K562 (cell line): ENCODE measurements at regions not wholly inside any gene's neighbourhood (a gene's known extent, or its start where the extent isn't known, plus 50 kb on each side); places are given as distances from the start of the nearest gene placed in this dataset.

Experiments
- ASH1L ChIP-seq: fragments of 450-650 bp; IDR thresholded peaks from 2 replicates; pipeline ENCODE4 v1.6.1; 2018; ENCODE audit warnings: borderline replicate concordance, mild to moderate bottlenecking, low read depth; ENCODE audit not compliant: partially characterized antibody
- ATF1 ChIP-seq, 2 experiments: fragments of 450-650 bp in 1 of 2; IDR thresholded peaks; 2 replicates each; pipeline ENCODE4 v1.6.1; 2016; ENCODE audit warnings: missing compliant biosample characterization in 1 of 2, missing genetic modification characterization in 1 of 2
- ATF7 ChIP-seq: fragments of 450-650 bp; IDR thresholded peaks from 2 replicates; pipeline ENCODE4 v1.7.1; 2014; ENCODE audit warnings: mild to moderate bottlenecking, moderate library complexity
- CBFA2T2 ChIP-seq: fragments of 450-650 bp; conservative IDR thresholded peaks from 2 replicates; pipeline ENCODE4 v1.6.1; 2017; ENCODE audit warnings: mild to moderate bottlenecking
- E2F4 ChIP-seq: sonication (generic); formaldehyde crosslinking; IDR thresholded peaks from 2 replicates; pipeline ENCODE4 v1.8.0; 2022; ENCODE audit warnings: mild to moderate bottlenecking, low read depth, missing genetic modification reagents
- EP400 ChIP-seq: fragments of 450-650 bp; IDR thresholded peaks from 2 replicates; pipeline ENCODE4 v1.6.1; 2017; ENCODE audit warnings: antibody characterized with exemption, mild to moderate bottlenecking, moderate library complexity
- FOXM1 ChIP-seq, 2 experiments: fragments of 450-650 bp in 1 of 2; sonication (generic) in 1 of 2; formaldehyde crosslinking in 1 of 2; IDR thresholded peaks; 2 replicates each; pipeline versions ENCODE4 v1.6.1 to v1.9.0; 2017 to 2022; ENCODE audit warnings: low read depth in 2 of 2, mild to moderate bottlenecking in 2 of 2, missing genetic modification reagents in 1 of 2, moderate library complexity in 1 of 2
- HDAC3 ChIP-seq: fragments of 450-650 bp; IDR thresholded peaks from 2 replicates; pipeline ENCODE4 v1.6.1; 2018; ENCODE audit warnings: borderline replicate concordance, mild to moderate bottlenecking, moderate library complexity; ENCODE audit not compliant: partially characterized antibody
- KDM5B ChIP-seq: fragments of 200-600 bp; sonication (generic); IDR thresholded peaks from 2 replicates; pipeline ENCODE4 v1.6.1; 2012; ENCODE audit warnings: low read depth, mild to moderate bottlenecking, moderate library complexity, low read length, control low read depth, inconsistent platforms; ENCODE audit not compliant: insufficient replicate concordance
- KLF16 ChIP-seq: IDR thresholded peaks from 2 replicates; pipeline ENCODE4 v1.6.1; 2016; ENCODE audit warnings: antibody characterized with exemption
- L3MBTL2 ChIP-seq: fragments of 450-650 bp; IDR thresholded peaks from 2 replicates; pipeline ENCODE4 v1.6.1; 2016; ENCODE audit warnings: mild to moderate bottlenecking, moderate library complexity
- MEF2D ChIP-seq: conservative IDR thresholded peaks from 2 replicates; pipeline ENCODE4 v1.6.1; 2016; ENCODE audit warnings: low read depth, missing genetic modification characterization, missing compliant biosample characterization
- NFIC ChIP-seq: fragments of 450-650 bp; IDR thresholded peaks from 2 replicates; pipeline ENCODE4 v1.6.1; 2017; ENCODE audit warnings: mild to moderate bottlenecking, inconsistent platforms
- PCBP1 ChIP-seq: fragments of 200-400 bp; formaldehyde crosslinking; IDR thresholded peaks from 2 replicates; pipeline ENCODE4 v1.6.1; 2018; ENCODE audit warnings: mild to moderate bottlenecking, low read depth, low read length; ENCODE audit not compliant: poor library complexity, severe bottlenecking
- RBM17 ChIP-seq: fragments of 200-400 bp; formaldehyde crosslinking; IDR thresholded peaks from 2 replicates; pipeline ENCODE4 v1.6.1; 2017; ENCODE audit warnings: low read depth, mild to moderate bottlenecking, low read length, borderline replicate concordance
- RCOR1 ChIP-seq, 2 experiments: IDR thresholded peaks; 2 replicates each; pipeline ENCODE4 v1.6.1; 2012; ENCODE audit warnings: low read depth in 2 of 2, low read length in 2 of 2, borderline replicate concordance in 1 of 2, improper control_type of control experiment in 1 of 2
- RNF2 ChIP-seq: sonication (generic); IDR thresholded peaks from 2 replicates; pipeline ENCODE4 v1.6.1; 2016
- SMAD3 ChIP-seq: fragments of 450-650 bp; formaldehyde crosslinking; conservative IDR thresholded peaks from 2 replicates; pipeline ENCODE4 v1.4.0; 2020; ENCODE audit warnings: mild to moderate bottlenecking
- SMARCA4 ChIP-seq: fragments of 450-650 bp; IDR thresholded peaks from 2 replicates; pipeline ENCODE4 v1.6.1; 2016
- SOX6 ChIP-seq: fragments of 450-650 bp; IDR thresholded peaks from 2 replicates; pipeline ENCODE4 v1.6.1; 2014; ENCODE audit warnings: mild to moderate bottlenecking
- TRIM24 ChIP-seq, 2 experiments: fragments of 450-650 bp; IDR thresholded peaks; 2 replicates each; pipeline ENCODE4 v1.6.1; 2016
- ZBTB11 ChIP-seq, 3 experiments: fragments of 200-800 bp in 1 of 3; fragments of 250-450 bp in 1 of 3; fragments of 450-650 bp in 1 of 3; sonication (Bioruptor Pico) in 1 of 3; sonication (Bioruptor generic) in 1 of 3; formaldehyde crosslinking in 1 of 3; IDR thresholded peaks; 2 replicates each; pipeline versions ENCODE4 v1.6.1 to v1.8.0; 2016 to 2022; ENCODE audit warnings: mild to moderate bottlenecking in 2 of 3, missing genetic modification characterization in 2 of 3, missing compliant biosample characterization in 1 of 3, moderate library complexity in 1 of 3
- ZNF584 ChIP-seq: fragments of 200-800 bp; sonication (Bioruptor generic); IDR thresholded peaks from 2 replicates; pipeline ENCODE4 v1.6.1; 2016; ENCODE audit warnings: low read depth, mild to moderate bottlenecking, missing genetic modification characterization, missing compliant biosample characterization
- ZNF639 ChIP-seq, 2 experiments: fragments of 200-800 bp in 1 of 2; sonication (Bioruptor generic) in 1 of 2; sonication (generic) in 1 of 2; formaldehyde crosslinking in 1 of 2; IDR thresholded peaks in 1 of 2; conservative IDR thresholded peaks in 1 of 2; 2 replicates each; pipeline versions ENCODE4 v1.5.0 to v1.6.1; 2016 to 2020; ENCODE audit warnings: missing compliant biosample characterization in 1 of 2, missing genetic modification characterization in 1 of 2, missing genetic modification reagents in 1 of 2

- TF ChIP-seq ATF7 (peak; percentile 77), MEF2D (tag) (peak; percentile 94), CBFA2T2 (peak; percentile 86), HDAC3 (peak; percentile 70), SMARCA4 (peak; percentile 80), EP400 (peak; percentile 40; the same call in 1 of the 2 replicates), SOX6 (peak; percentile 84), ZNF639 (CRISPR knock-in tag; conservative IDR thresholded peaks at IDR 0.05 in 1 of 2, IDR thresholded peaks at IDR 0.05 in 1 of 2) (peak in 1 of 2 experiments; percentile 76; a peak in 2 of 4 replicates), RNF2 (peak; percentile 81), TRIM24 (IDR thresholded peaks at IDR 0.05) (peak in 1 of 2 experiments; percentile 66; a peak in 3 of 4 replicates), NFIC (peak; percentile 57; the same call in 1 of the 2 replicates), RCOR1 (IDR thresholded peaks at IDR 0.05; ENCODE audit: borderline replicate concordance in 1 of 2, low read depth in 2 of 2, low read length in 2 of 2) (peak in 1 of 2 experiments; percentile 80; a peak in 2 of 4 replicates), KLF16 (peak; percentile 88), PCBP1 (no peak), ZNF584 (CRISPR knock-in tag) (peak; percentile 92), L3MBTL2 (peak; percentile 64), SMAD3 (CRISPR knock-in tag) (0 out of 2 replicates have a peak, but pooled peaks have one; percentile 58), RBM17 (no peak), ZBTB11 (CRISPR knock-in tag; IDR thresholded peaks at IDR 0.05) (peak in 1 of 3 experiments; percentile 70; a peak in 2 of 6 replicates), FOXM1 (IDR thresholded peaks at IDR 0.05; ENCODE audit: low read depth) (peak; percentile 58; the same call in 1 of the 2 replicates), FOXM1 (CRISPR knock-in tag; IDR thresholded peaks at IDR 0.05; ENCODE audit: low read depth) (no peak), E2F4 (CRISPR knock-in tag) (no peak), ATF1 (CRISPR knock-in tag; IDR thresholded peaks at IDR 0.05) (no peak), ATF1 (tag; IDR thresholded peaks at IDR 0.05) (peak; percentile 51), KDM5B (no peak), ASH1L (no peak)
Measured at GRCh38 chr2:16413285-16413684, 252.3 kb downstream of the CYRIA start (continued).
